Caco-2 (cell line): ENCODE measurements at regions not wholly inside any gene's neighbourhood (a gene's known extent, or its start where the extent isn't known, plus 50 kb on each side); places are given as distances from the start of the nearest gene placed in this dataset.

ENCODE experiments used
- BruUV-seq: library from RNA; stranded (reverse); fragments of 400-500 nt; replicated peaks from 2 replicates; lab custom pipeline; 2021; lab: Mats Ljungman, UMichigan
- CTCF ChIA-PET: fragments of 300-600 bp; sonication (Branson Sonifier 250); formaldehyde crosslinking; loops from one replicate; lab custom pipeline; 2022; ENCODE audit warnings: antibody characterized with exemption; lab: Charles Lee
- POLR2A ChIA-PET: fragments of 300-600 bp; sonication (Branson Sonifier 250); formaldehyde crosslinking; loops from one replicate; lab custom pipeline; 2022; ENCODE audit warnings: antibody characterized with exemption; lab: Charles Lee
- DNase-seq, 2 experiments: peaks; one replicate each; pipeline versions ENCODE4 v3.0.0 to v3.0.0-alpha.2; 2020 to 2022
- H3K27me3 ChIP-seq: replicated peaks from 2 replicates; pipeline ENCODE4 v1.6.0; 2011; ENCODE audit warnings: low read length; ENCODE audit not compliant: control insufficient read depth, insufficient read depth
- H3K36me3 ChIP-seq: 2 replicates; pipeline ENCODE4 v1.5.1; 2011; ENCODE audit warnings: low read length; ENCODE audit not compliant: control insufficient read depth, insufficient read depth
- H3K4me1 ChIP-seq: fragments of 250-450 bp; sonication (Bioruptor Pico); 2 replicates; pipeline ENCODE4 v1.5.1; 2020; ENCODE audit warnings: mild to moderate bottlenecking
- H3K4me3 ChIP-seq: 2 replicates; pipeline ENCODE4 v1.5.1; 2011; ENCODE audit warnings: low read depth, mild to moderate bottlenecking, control low read depth, low read length
- H3K9me3 ChIP-seq: fragments of 250-450 bp; sonication (Bioruptor Pico); 2 replicates; pipeline ENCODE4 v1.5.1; 2020; ENCODE audit warnings: mild to moderate bottlenecking, moderate library complexity
- H3K27ac Mint-ChIP-seq: one replicate; pipeline ENCODE4 v1.8.0; 2022; ENCODE audit warnings: mixed read lengths; ENCODE audit not compliant: unreplicated experiment
- H3K27me3 Mint-ChIP-seq: one replicate; pipeline ENCODE4 v1.8.0; 2022; ENCODE audit warnings: mixed read lengths; ENCODE audit not compliant: insufficient read depth, unreplicated experiment
- H3K36me3 Mint-ChIP-seq: one replicate; pipeline ENCODE4 v1.8.0; 2022; ENCODE audit warnings: mild to moderate bottlenecking, mixed read lengths; ENCODE audit not compliant: insufficient read depth, unreplicated experiment
- H3K4me1 Mint-ChIP-seq: one replicate; pipeline ENCODE4 v1.8.0; 2022; ENCODE audit warnings: low read depth, mixed read lengths; ENCODE audit not compliant: unreplicated experiment
- H3K4me3 Mint-ChIP-seq: one replicate; pipeline ENCODE4 v1.8.0; 2022; ENCODE audit warnings: mild to moderate bottlenecking, moderate library complexity, mixed read lengths; ENCODE audit not compliant: unreplicated experiment
- H3K9me3 Mint-ChIP-seq: one replicate; pipeline ENCODE4 v1.8.0; 2022; ENCODE audit warnings: mixed read lengths; ENCODE audit not compliant: unreplicated experiment
- CTCF ChIP-seq, 2 experiments: fragments of 200-600 bp in 1 of 2; IDR thresholded peaks; 1 replicate in 1 of 2; 2 replicates in 1 of 2; pipeline versions ENCODE4 v1.5.1 to v1.8.0; 2011 to 2022; ENCODE audit warnings: antibody characterized with exemption in 1 of 2, control low read depth in 1 of 2, inconsistent platforms in 1 of 2, low read depth in 1 of 2, low read length in 1 of 2, mild to moderate bottlenecking in 1 of 2, moderate library complexity in 1 of 2; ENCODE audit not compliant: insufficient read depth in 1 of 2, severe bottlenecking in 1 of 2, unreplicated experiment in 1 of 2
- intact Hi-C: fragments of 100-400 bp; cut with micrococcal nuclease; formaldehyde crosslinking; loops from one replicate; pipeline ENCODE4 v1.10.0; 2022; ENCODE audit not compliant: unreplicated experiment

DNA sequence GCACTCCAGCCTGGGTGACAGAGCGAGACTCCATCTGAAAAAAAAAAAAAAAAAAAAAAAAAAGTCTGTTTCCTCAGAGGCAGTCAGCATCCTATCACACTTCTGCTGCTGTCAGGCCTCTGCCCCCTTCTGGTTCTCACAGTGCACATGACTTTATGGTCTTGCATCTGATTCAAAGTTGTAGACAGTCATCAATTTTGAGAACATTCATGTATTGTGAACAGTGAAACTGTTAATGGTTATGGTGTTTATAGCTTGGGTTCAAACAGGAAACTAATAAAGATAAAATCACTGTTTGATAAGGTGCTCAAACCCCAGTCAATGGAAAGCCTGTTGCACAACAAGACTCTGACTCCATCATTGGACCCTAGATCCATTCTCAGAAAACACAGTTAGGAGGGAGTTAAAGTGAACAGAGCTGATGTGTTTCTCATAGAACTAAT lies 61.4 kb downstream of the FOXD1 start:
- intact Hi-C loops: no loop called here

GRCh38 chr5:73384861-73385260 lies 63.7 kb downstream of the FOXD1 start:
- Histone ChIP-seq H3K36me3 (no peaks in the 10 kb centered on the region), H3K9me3 (peaks cover 24% of the 10 kb centered on the region), H3K27me3 (no peaks in the 10 kb centered on the region), H3K4me1 (no peaks in the 10 kb centered on the region), H3K4me3 (no peak overlapping the region)
- no peak for DNase-seq
- no peak for TF ChIP-seq CTCF (IDR thresholded peaks at IDR 0.05; ENCODE audit: insufficient read depth in 1 of 2, low read depth in 1 of 2, low read length in 1 of 2, severe bottlenecking in 1 of 2, unreplicated experiment in 1 of 2)
- CTCF ChIA-PET: no interaction called here
- BruUV-seq: no TSS peak
- intact Hi-C loops: no loop called here
- Mint-ChIP-seq H3K27me3 (no peaks in the 10 kb centered on the region), H3K4me3 (no peak overlapping the region), H3K27ac (no peak overlapping the region), H3K4me1 (no peaks in the 10 kb centered on the region), H3K36me3 (no peaks in the 10 kb centered on the region), H3K9me3 (peaks cover 21% of the 10 kb centered on the region)
- POLR2A ChIA-PET: no interaction called here

More for the DNA sequence above, 61.4 kb downstream of the FOXD1 start:
- Mint-ChIP-seq H3K27me3 (no peaks in the 10 kb centered on the region), H3K4me3 (no peak overlapping the region), H3K36me3 (no peaks in the 10 kb centered on the region), H3K27ac (no peak overlapping the region), H3K4me1 (peaks cover 18% of the 10 kb centered on the region), H3K9me3 (peaks cover 32% of the 10 kb centered on the region)
- Histone ChIP-seq H3K36me3 (no peaks in the 10 kb centered on the region), H3K4me1 (peaks cover 16% of the 10 kb centered on the region), H3K27me3 (no peaks in the 10 kb centered on the region), H3K4me3 (no peak overlapping the region), H3K9me3 (peaks cover 19% of the 10 kb centered on the region)
- BruUV-seq: no TSS peak
- no peak for TF ChIP-seq CTCF (IDR thresholded peaks at IDR 0.05; ENCODE audit: insufficient read depth in 1 of 2, low read depth in 1 of 2, low read length in 1 of 2, severe bottlenecking in 1 of 2, unreplicated experiment in 1 of 2)
- ChIA-PET CTCF (no interaction called here), POLR2A (no interaction called here)
- no peak for DNase-seq

- TF ChIP-seq CTCF (IDR thresholded peaks at IDR 0.05; ENCODE audit: insufficient read depth in 1 of 2, low read depth in 1 of 2, low read length in 1 of 2, severe bottlenecking in 1 of 2, unreplicated experiment in 1 of 2): no peak
- peaks cover 24% of the 10 kb centered on the region for H3K9me3 ChIP-seq
- Mint-ChIP-seq H3K4me1 (no peaks in the 10 kb centered on the region), H3K27me3 (no peaks in the 10 kb centered on the region), H3K27ac (no peak overlapping the region), H3K36me3 (no peaks in the 10 kb centered on the region), H3K9me3 (peaks cover 17% of the 10 kb centered on the region), H3K4me3 (no peak overlapping the region)
- no peaks in the 10 kb centered on the region for H3K27me3 ChIP-seq
- H3K4me3 ChIP-seq: no peak overlapping the region
- ChIA-PET CTCF (no interaction called here), POLR2A (no interaction called here)
- intact Hi-C loops: no loop called here
- no peaks in the 10 kb centered on the region for H3K4me1 ChIP-seq
- H3K36me3 ChIP-seq: no peaks in the 10 kb centered on the region
- no peak for DNase-seq
- no TSS peak for BruUV-seq
Observed at GRCh38 chr5:73382401-73382740, 66.2 kb downstream of the FOXD1 start.
